IMR-90 (cell line): ENCODE measurements at regions not wholly inside any gene's neighbourhood (a gene's known extent, or its start where the extent isn't known, plus 50 kb on each side); places are given as distances from the start of the nearest gene placed in this dataset.

Source experiments
- ATAC-seq: fragments of 200-7000 bp; cut with Tn5 transposase; 2 replicates; pipeline ENCODE4 v1.9.1; 2020; ENCODE audit warnings: low read depth, mild to moderate bottlenecking, moderate library complexity
- BruUV-seq: library from RNA; stranded (reverse); fragments of 400-500 nt; replicated peaks from 2 replicates; lab custom pipeline; 2021; lab: Mats Ljungman, UMichigan
- CTCF ChIA-PET: fragments of 300-600 bp; formaldehyde crosslinking; extraction: SDS; loops from one replicate; lab custom pipeline; 2021; ENCODE audit warnings: antibody characterized with exemption; lab: Yijun Ruan, JAX
- POLR2A ChIA-PET: fragments of 300-600 bp; sonication (Branson Sonifier 250); formaldehyde crosslinking; loops from one replicate; lab custom pipeline; 2022; ENCODE audit warnings: antibody characterized with exemption; ENCODE audit not compliant: unreplicated experiment; lab: Charles Lee
- DNase-seq: peaks from one replicate; pipeline ENCODE4 v3.0.0; 2013
- H2AFZ ChIP-seq: replicated peaks from 2 replicates; pipeline ENCODE3; 2013; ENCODE audit warnings: low read length, mild to moderate bottlenecking; ENCODE audit not compliant: poor library complexity
- H2AK5ac ChIP-seq: 2 replicates; pipeline ENCODE4 v1.6.1; 2013; ENCODE audit warnings: low read depth, low read length, inconsistent platforms
- H2AK9ac ChIP-seq: replicated peaks from 2 replicates; pipeline ENCODE3; 2013; ENCODE audit warnings: mild to moderate bottlenecking, low read depth, low read length, moderate library complexity; ENCODE audit not compliant: poor library complexity
- H2BK120ac ChIP-seq: 2 replicates; pipeline ENCODE4 v1.6.1; 2013; ENCODE audit warnings: low read depth, low read length, inconsistent platforms
- H2BK15ac ChIP-seq: 3 replicates; pipeline ENCODE4 v1.6.1; 2013; ENCODE audit warnings: low read depth, low read length, inconsistent platforms
- H2BK20ac ChIP-seq: 2 replicates; pipeline ENCODE4 v1.6.1; 2013; ENCODE audit warnings: low read depth, mild to moderate bottlenecking, inconsistent platforms, low read length, moderate library complexity
- H2BK5ac ChIP-seq: 2 replicates; pipeline ENCODE4 v1.6.1; 2013; ENCODE audit warnings: mild to moderate bottlenecking, low read depth, low read length, inconsistent platforms; ENCODE audit not compliant: poor library complexity, severe bottlenecking
- H3K14ac ChIP-seq: replicated peaks from 2 replicates; pipeline ENCODE4 v1.6.1; 2013; ENCODE audit warnings: low read depth, low read length, inconsistent platforms
- H3K18ac ChIP-seq: 2 replicates; pipeline ENCODE4 v1.6.1; 2013; ENCODE audit warnings: low read depth, low read length, control low read depth
- H3K23ac ChIP-seq: 2 replicates; pipeline ENCODE4 v1.6.1; 2013; ENCODE audit warnings: low read depth, low read length, inconsistent platforms
- H3K27ac ChIP-seq: 2 replicates; pipeline ENCODE4 v1.5.1; 2013; ENCODE audit warnings: mild to moderate bottlenecking, control low read depth, low read length; ENCODE audit not compliant: insufficient read depth
- H3K27me3 ChIP-seq: 2 replicates; pipeline ENCODE4 v1.6.1; 2013; ENCODE audit warnings: low read length; ENCODE audit not compliant: control insufficient read depth, insufficient read depth
- H3K36me3 ChIP-seq: 2 replicates; pipeline ENCODE4 v1.6.1; 2013; ENCODE audit warnings: low read length, mixed read lengths; ENCODE audit not compliant: control insufficient read depth, insufficient read depth
- H3K4ac ChIP-seq: 2 replicates; pipeline ENCODE4 v1.6.1; 2013; ENCODE audit warnings: low read depth, low read length, inconsistent platforms
- H3K4me1 ChIP-seq: 2 replicates; pipeline ENCODE4 v1.6.1; 2013; ENCODE audit warnings: low read length, mixed read lengths; ENCODE audit not compliant: control insufficient read depth, insufficient read depth
- H3K4me2 ChIP-seq: 2 replicates; pipeline ENCODE4 v1.6.1; 2013; ENCODE audit warnings: low read depth, mild to moderate bottlenecking, control low read depth, low read length, moderate library complexity
- H3K4me3 ChIP-seq: 2 replicates; pipeline ENCODE4 v1.5.1; 2013; ENCODE audit warnings: low read depth, mild to moderate bottlenecking, control low read depth, low read length, moderate library complexity; ENCODE audit not compliant: insufficient read depth
- H3K56ac ChIP-seq: 2 replicates; pipeline ENCODE4 v1.6.1; 2013; ENCODE audit warnings: low read length, inconsistent platforms; ENCODE audit not compliant: insufficient read depth; ENCODE audit errors: extremely low read depth
- H3K79me1 ChIP-seq, 2 experiments: 2 replicates each; pipeline ENCODE4 v1.6.1; 2013; ENCODE audit warnings: low read length in 2 of 2, inconsistent platforms in 1 of 2, low read depth in 1 of 2
- H3K9ac ChIP-seq: 2 replicates; pipeline ENCODE4 v1.6.1; 2013; ENCODE audit warnings: low read depth, low read length, control low read depth
- H3K9me1 ChIP-seq: 2 replicates; pipeline ENCODE4 v1.6.1; 2013; ENCODE audit warnings: low read length, inconsistent platforms; ENCODE audit not compliant: insufficient read depth
- H3K9me3 ChIP-seq: 2 replicates; pipeline ENCODE4 v1.6.1; 2013; ENCODE audit warnings: low read length; ENCODE audit not compliant: control insufficient read depth, insufficient read depth
- H4K20me1 ChIP-seq: 2 replicates; pipeline ENCODE4 v1.6.1; 2013; ENCODE audit warnings: low read length, inconsistent platforms; ENCODE audit not compliant: insufficient read depth
- H4K5ac ChIP-seq: 2 replicates; pipeline ENCODE4 v1.6.1; 2013; ENCODE audit warnings: mild to moderate bottlenecking, low read depth, low read length, control low read depth
- H4K8ac ChIP-seq, 2 experiments: 2 replicates each; pipeline ENCODE4 v1.6.1; 2013; ENCODE audit warnings: low read depth in 2 of 2, low read length in 2 of 2, control low read depth in 1 of 2, inconsistent platforms in 1 of 2
- H4K91ac ChIP-seq: 2 replicates; pipeline ENCODE4 v1.6.1; 2013; ENCODE audit warnings: low read depth, low read length, inconsistent platforms; ENCODE audit not compliant: insufficient read depth
- CEBPB ChIP-seq: IDR thresholded peaks from 2 replicates; pipeline ENCODE4 v1.6.1; 2012; ENCODE audit warnings: low read depth, low read length, improper control_type of control experiment
- ELK1 ChIP-seq: fragments of 150-350 bp; IDR thresholded peaks from 2 replicates; pipeline ENCODE4 v1.6.1; 2016; ENCODE audit warnings: low read depth, mild to moderate bottlenecking, low read length, moderate library complexity, borderline replicate concordance
- FOS ChIP-seq: fragments of 150-350 bp; IDR thresholded peaks from 2 replicates; pipeline ENCODE4 v1.6.1; 2016; ENCODE audit warnings: low read depth, low read length
- MAFK ChIP-seq: IDR thresholded peaks from 2 replicates; pipeline ENCODE4 v1.6.1; 2012; ENCODE audit warnings: low read depth, low read length, improper control_type of control experiment
- NFE2L2 ChIP-seq: fragments of 150-350 bp; IDR thresholded peaks from 2 replicates; pipeline ENCODE4 v1.6.1; 2016; ENCODE audit warnings: low read depth, mild to moderate bottlenecking, low read length
- POLR2A ChIP-seq: IDR thresholded peaks from 2 replicates; pipeline ENCODE4 v1.6.1; 2012; ENCODE audit warnings: mild to moderate bottlenecking, low read depth, low read length
- USF2 ChIP-seq: fragments of 150-350 bp; IDR thresholded peaks from 2 replicates; pipeline ENCODE4 v1.6.1; 2017; ENCODE audit warnings: mild to moderate bottlenecking, antibody characterized with exemption, low read length, low read depth
- WGBS, 2 experiments: methylation state at CpG; one replicate each; pipeline versions ENCODE4 v1.1.5 to v1.1.7; 2013; ENCODE audit warnings: missing lambda C conversion rate in 2 of 2; ENCODE audit not compliant: insufficient read length in 1 of 2; ENCODE audit errors: extremely low coverage in 2 of 2; 5-methylcytosine and 5-hydroxymethylcytosine counted together
- dilution Hi-C: fragments of 300-500 bp; cut with HindIII; formaldehyde crosslinking; loops from one replicate; pipeline ENCODE4 v1.14.3; 2018; ENCODE audit warnings: low sequenced_read_pairs; ENCODE audit not compliant: unreplicated experiment
- in situ Hi-C: fragments of 300-500 bp; cut with MboI; formaldehyde crosslinking; loops from 3 replicates; pipeline ENCODE4 v1.14.3; 2019; ENCODE audit warnings: low sequenced_read_pairs, inconsistent platforms, mixed read lengths
- intact Hi-C: fragments of 100-400 bp; cut with micrococcal nuclease; formaldehyde crosslinking; loops from 2 replicates; pipeline ENCODE4 v1.10.0; 2022

GRCh38 chr14:84750763-84751554 is 779.0 kb upstream of the FLRT2 start:
- dilution Hi-C loops: no loop called here
- no peak overlapping the region for H2BK20ac ChIP-seq

More at GRCh38 chr14:84750763-84751554, 779.0 kb upstream of the FLRT2 start:
- in situ Hi-C loops (no loop called here), intact Hi-C loops (no loop called here)
- ATAC-seq: peak; percentile 81
- WGBS, 2 experiments: 20% methylated on average over 1 of the region's 10 CpGs; no CpG with 5 or more reads in 1 of the 2 experiments
- Histone ChIP-seq H4K91ac (no peak overlapping the region), H3K36me3 (no peaks in the 10 kb centered on the region), H3K4me2 (peak overlapping the region; percentile 21; the same call in 1 of the 2 replicates), H3K18ac (no peak overlapping the region; the same call in 1 of the 2 replicates), H3K27ac (no peak overlapping the region; the same call in 1 of the 2 replicates), H2BK120ac (peak overlapping the region; percentile 36; the same call in 1 of the 2 replicates), H3K4me1 (peaks cover 5% of the 10 kb centered on the region; the same call in 1 of the 2 replicates), H3K9me3 (no peaks in the 10 kb centered on the region), H4K8ac (no peak overlapping the region), H2AK5ac (no peak overlapping the region), H3K4ac (no peak overlapping the region), H4K20me1 (no peaks in the 10 kb centered on the region), H3K9me1 (no peaks in the 10 kb centered on the region), H3K9ac (no peak overlapping the region), H3K23ac (no peak overlapping the region), H2AK9ac (no peak overlapping the region), H3K14ac (no peak overlapping the region), H2BK5ac (no peak overlapping the region), H3K56ac (no peak overlapping the region), H3K4me3 (no peak overlapping the region), H3K27me3 (no peaks in the 10 kb centered on the region), H2AFZ (no peak overlapping the region), H4K5ac (no peak overlapping the region), H3K79me1 (no peaks in the 10 kb centered on the region), H2BK15ac (no peak overlapping the region)
- TF ChIP-seq POLR2A: no peak
- TF ChIP-seq USF2: no peak
- TF ChIP-seq ELK1: no peak
- no peak for TF ChIP-seq FOS
- peak; percentile 88 for TF ChIP-seq MAFK
- no peak for TF ChIP-seq NFE2L2
- TF ChIP-seq CEBPB: no peak
- DNase-seq: peak; percentile 50
- ChIA-PET CTCF (no interaction called here), POLR2A (no interaction called here)
- no TSS peak for BruUV-seq
